PFSK-1 (cell line): ENCODE measurements at regions not wholly inside any gene's neighbourhood (a gene's known extent, or its start where the extent isn't known, plus 50 kb on each side); places are given as distances from the start of the nearest gene placed in this dataset.

Experiments used
- FOXP2 ChIP-seq: optimal IDR thresholded peaks from 2 replicates; pipeline ENCODE3; 2011; ENCODE audit warnings: borderline replicate concordance, control low read depth, inconsistent platforms; ENCODE audit not compliant: insufficient read depth; ENCODE audit errors: extremely low read length, extremely low read depth
- POLR2AphosphoS5 ChIP-seq: IDR thresholded peaks from 2 replicates; pipeline ENCODE4 v1.6.1; 2012; ENCODE audit warnings: low read depth, mild to moderate bottlenecking, control low read depth, low read length, moderate library complexity
- REST ChIP-seq, 2 experiments: IDR thresholded peaks; 2 replicates each; pipeline versions ENCODE4 v1.6.1 to v1.8.0; 2011 to 2012; ENCODE audit warnings: low read depth in 2 of 2, low read length in 2 of 2, control low read depth in 1 of 2, inconsistent platforms in 1 of 2, mild to moderate bottlenecking in 1 of 2, moderate library complexity in 1 of 2; ENCODE audit not compliant: insufficient read depth in 1 of 2
- SIN3A ChIP-seq: IDR thresholded peaks from 2 replicates; pipeline ENCODE4 v1.6.1; 2012; ENCODE audit warnings: mild to moderate bottlenecking, low read length, moderate library complexity, borderline replicate concordance; ENCODE audit not compliant: insufficient read depth
- TAF1 ChIP-seq: IDR thresholded peaks from 2 replicates; pipeline ENCODE4 v1.6.1; 2012; ENCODE audit warnings: low read length, control low read depth, borderline replicate concordance; ENCODE audit not compliant: insufficient read depth

GRCh38 chr17:27378482-27379175 is 77.6 kb upstream of the KSR1 start:
- no peak for TF ChIP-seq TAF1
- TF ChIP-seq SIN3A: no peak
- TF ChIP-seq REST (IDR thresholded peaks at IDR 0.05; ENCODE audit: insufficient read depth in 1 of 2, low read depth in 2 of 2, low read length in 2 of 2): no peak
- TF ChIP-seq FOXP2: no peak
- TF ChIP-seq POLR2AphosphoS5: no peak

- TF ChIP-seq FOXP2 (peak; percentile 12), TAF1 (no peak)
These were observed 76.2 kb upstream of the KSR1 start for GRCh38 chr17:27379888-27380533.

- TF ChIP-seq FOXP2 (no peak), REST (IDR thresholded peaks at IDR 0.05; ENCODE audit: insufficient read depth in 1 of 2, low read depth in 2 of 2, low read length in 2 of 2) (no peak), TAF1 (no peak)
These were observed 75.7 kb upstream of the KSR1 start for GRCh38 chr17:27380551-27380950.

- peak; percentile 72 for TF ChIP-seq FOXP2
- TF ChIP-seq POLR2AphosphoS5: no peak
- TF ChIP-seq TAF1: no peak
- TF ChIP-seq REST (IDR thresholded peaks at IDR 0.05; ENCODE audit: insufficient read depth in 1 of 2, low read depth in 2 of 2, low read length in 2 of 2): no peak
- TF ChIP-seq SIN3A: no peak
These were observed 75.2 kb upstream of the KSR1 start for GRCh38 chr17:27381007-27381501.

- TF ChIP-seq SIN3A: no peak
- TF ChIP-seq REST (IDR thresholded peaks at IDR 0.05; ENCODE audit: insufficient read depth in 1 of 2, low read depth in 2 of 2, low read length in 2 of 2): no peak
- TF ChIP-seq FOXP2: no peak
- no peak for TF ChIP-seq POLR2AphosphoS5
- TF ChIP-seq TAF1: no peak
These were observed 74.2 kb upstream of the KSR1 start for GRCh38 chr17:27382025-27382424.
